TTC549 (cell line): ENCODE measurements at regions not wholly inside any gene's neighbourhood (a gene's known extent, or its start where the extent isn't known, plus 50 kb on each side); places are given as distances from the start of the nearest gene placed in this dataset.
"Not testable (repeated sequence)": the region's sequence is repeated elsewhere in the genome, so short reads cannot be mapped to it uniquely, and the experiment has no call there.

ENCODE experiments used
- FAIRE-seq: peaks from 2 replicates; lab custom pipeline; 2012; peaks lifted over from hg19 to GRCh38; lab: Jason Lieb, UNC

DNA sequence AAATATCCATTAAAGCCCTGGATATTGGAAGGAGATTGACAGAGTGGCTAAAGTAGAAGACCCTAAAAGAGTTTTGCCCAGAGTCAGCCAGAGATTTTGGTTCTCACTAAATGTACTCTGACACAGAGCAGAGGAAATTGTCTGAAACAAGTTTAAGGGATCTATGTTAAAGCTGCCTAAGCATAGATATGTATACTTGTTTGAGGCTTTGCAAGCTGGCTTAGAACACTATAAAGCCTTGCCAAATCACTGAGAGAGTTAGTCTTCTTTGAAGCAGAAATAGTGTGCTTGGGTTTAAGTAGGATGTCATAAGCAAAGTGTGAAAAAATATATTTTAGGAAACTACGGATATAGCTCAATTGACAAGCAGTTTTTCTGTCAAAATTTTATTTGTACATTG, 653.5 kb downstream of the FSCB start:
- no peak for FAIRE-seq

DNA sequence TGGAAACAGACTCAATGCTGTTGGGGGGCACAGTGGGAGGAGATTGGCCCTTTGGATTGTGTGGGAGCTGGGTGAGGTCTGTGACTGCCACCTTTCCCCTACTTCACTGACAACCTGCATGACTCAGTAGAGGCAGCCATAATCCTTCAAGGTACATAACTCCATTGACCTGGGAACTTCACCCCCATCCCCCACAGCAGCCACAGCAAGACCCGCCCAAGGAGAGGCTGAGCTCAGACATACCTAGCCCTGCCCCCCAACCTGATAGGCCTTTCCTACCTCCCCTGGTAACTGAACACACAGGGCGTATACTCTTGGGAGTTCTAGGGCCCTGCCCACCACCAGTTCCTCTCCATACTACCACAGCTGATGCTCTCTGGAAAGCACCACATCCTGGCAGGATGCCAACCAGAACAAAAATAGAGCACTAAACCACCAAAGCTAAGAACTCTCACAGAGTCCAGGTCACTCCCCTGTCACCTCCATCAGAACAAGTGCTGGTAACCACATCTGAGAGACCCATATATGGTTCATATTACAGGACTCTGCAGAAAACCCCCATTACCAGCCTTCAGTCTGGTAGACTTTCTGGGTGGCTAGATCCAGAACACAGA, 703.9 kb downstream of the FSCB start:
- FAIRE-seq: no peak

DNA sequence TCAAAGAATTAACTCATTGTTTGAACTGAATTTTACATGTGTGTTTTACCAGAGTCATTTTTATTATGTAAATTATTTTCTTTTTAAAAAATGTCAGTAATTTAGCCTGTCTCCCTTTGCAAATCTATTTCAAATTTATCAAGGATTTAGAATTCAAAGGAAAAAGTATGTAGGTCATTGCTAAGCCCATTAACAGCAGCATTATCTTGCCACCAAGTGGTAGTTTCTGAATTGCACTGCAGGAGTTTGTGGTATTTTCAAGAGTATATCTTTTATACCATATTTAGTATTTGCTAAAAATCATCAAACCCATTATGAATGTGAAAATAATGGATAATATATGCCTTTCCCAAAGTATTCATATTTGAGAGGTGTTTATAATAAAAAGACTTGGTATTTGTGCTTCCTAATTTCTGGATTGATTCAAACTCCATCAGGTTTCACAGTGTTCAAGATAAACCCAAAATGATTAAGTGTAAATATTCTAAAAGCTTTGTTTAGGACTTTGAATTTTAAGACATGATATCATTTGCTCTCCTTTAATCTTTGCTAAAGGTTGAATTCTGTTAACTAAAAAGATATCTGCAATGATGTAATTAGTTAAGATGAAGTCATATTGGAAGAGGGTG, 711.4 kb downstream of the FSCB start:
- FAIRE-seq: no peak

DNA sequence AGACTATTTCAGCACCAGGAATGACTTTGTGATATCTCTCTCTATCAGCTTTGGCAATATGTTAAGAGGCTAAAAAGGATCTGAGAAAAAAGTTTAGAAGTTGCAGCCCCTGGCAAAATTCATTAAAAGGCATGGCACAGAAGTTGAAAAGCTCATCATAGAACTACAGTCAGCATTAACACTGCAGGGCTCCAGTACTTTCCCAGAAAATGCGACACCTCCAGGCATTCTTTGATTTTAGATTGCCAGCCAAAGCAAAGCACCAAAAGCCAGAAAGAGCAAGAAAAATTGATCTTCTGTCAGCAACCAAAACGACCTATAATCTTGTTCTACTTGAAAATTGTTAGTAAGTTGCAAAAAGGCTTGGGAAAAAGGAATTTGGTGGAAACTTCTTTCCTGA, 713.5 kb downstream of the FSCB start:
- FAIRE-seq: no peak

DNA sequence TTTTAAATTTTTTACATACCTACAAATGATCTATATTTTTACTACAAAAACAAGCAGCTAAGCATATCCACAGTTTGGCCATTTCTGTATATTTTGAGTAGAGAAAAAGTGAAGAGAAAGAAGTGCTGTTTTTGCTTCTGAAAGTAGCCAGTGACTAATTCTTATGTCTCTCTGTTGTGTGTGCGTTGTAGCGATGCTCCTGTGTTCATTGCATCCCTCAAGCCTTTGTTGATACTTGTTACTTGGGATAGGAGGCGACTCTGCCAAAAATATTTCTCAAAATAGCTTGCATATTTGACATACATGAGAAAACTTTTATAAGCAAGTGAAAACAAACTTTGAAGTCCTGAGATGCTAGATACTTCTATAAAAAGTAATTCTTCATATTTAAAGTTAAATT, 714.1 kb downstream of the FSCB start:
- no peak for FAIRE-seq

DNA sequence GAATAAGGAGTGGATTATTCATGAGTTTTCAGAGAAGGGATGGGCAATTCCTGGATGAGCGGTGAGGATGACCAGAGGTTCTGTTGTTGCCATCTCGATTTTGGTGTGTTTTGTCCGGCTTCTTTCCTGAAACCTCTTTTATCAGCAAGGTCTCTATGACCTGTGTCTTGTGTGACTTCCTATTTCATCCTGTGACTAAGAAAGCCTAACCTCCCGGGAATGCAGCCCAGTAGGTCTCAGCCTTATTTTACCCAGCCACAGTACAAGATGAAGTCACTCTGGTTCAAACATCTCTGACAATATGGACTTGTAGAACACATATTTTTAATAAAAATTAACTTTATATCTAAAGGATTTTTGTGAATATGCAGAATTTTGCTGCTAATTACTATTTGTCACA, 716.4 kb downstream of the FSCB start:
- no peak for FAIRE-seq

DNA sequence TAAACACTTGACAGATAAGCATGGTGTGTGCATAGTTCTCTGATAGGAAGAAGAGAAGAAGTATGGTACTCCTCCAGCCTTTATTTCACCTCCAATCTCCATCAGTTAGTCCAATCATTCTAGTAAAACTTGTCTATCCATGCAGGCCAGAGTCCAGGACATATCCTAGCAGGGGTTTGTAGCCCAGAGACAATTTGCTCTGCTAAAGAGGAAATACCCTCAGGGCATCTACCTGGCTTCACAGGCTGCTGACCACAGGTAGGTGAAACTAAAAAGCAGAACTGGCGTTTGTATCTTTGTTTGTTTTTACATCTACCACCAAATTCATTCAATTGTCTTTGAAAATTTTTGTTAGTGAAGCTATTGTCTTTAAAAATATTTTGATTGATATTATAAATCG, 717.6 kb downstream of the FSCB start:
- no peak for FAIRE-seq

DNA sequence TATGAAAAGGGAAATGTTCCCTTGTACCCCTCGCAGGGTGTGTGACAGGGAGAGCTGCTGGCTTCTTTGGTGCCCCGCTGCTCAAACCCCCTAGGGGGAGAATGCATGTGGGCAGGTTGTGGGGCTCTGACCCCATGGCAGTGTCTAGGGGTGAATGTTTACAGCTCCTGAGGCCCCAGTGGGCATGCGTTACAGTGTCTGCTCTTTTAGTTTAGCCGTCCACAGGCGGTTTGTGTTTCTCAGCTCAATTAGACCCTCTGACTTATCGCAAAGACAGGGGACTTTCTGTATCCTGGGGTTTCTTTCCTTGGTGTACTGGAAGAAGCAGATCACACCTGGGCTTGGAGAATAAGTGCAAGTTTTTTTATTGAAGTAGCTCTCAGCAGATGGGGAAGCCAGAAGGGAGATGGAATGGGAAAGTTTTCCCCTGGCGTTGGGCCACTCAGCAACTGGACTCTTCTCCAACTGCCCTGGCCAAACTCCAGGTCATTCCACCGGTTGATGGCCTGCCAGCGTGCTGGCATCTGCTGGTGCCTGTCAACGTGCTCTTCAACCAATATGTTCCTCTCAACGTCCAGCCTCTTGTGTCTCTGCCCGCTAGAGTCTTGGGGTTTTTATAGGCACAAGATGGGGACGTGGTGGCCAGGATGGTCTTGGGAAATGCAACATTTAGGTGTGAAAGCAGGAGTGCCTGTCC, 720.9 kb downstream of the FSCB start:
- no peak for FAIRE-seq

DNA sequence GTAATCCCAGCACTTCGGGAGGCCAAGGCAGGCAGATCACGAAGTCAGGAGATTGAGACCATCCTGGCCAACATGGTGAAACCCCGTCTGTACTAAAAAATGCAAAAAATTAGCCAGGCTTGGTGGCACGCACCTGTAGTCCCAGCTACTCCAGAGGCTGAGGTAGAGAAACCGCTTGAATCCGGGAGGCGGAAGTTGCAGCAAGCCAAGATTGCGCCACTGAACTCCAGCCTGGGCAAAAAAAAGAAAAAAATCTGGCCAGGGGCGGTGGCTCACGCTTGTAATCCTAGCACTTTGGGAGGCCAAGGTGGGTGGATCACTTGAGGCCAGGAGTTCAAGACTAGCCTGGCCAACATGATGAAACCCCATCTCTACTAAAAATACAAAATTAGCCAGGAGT, 722.7 kb downstream of the FSCB start:
- not testable (repeated sequence) for FAIRE-seq

DNA sequence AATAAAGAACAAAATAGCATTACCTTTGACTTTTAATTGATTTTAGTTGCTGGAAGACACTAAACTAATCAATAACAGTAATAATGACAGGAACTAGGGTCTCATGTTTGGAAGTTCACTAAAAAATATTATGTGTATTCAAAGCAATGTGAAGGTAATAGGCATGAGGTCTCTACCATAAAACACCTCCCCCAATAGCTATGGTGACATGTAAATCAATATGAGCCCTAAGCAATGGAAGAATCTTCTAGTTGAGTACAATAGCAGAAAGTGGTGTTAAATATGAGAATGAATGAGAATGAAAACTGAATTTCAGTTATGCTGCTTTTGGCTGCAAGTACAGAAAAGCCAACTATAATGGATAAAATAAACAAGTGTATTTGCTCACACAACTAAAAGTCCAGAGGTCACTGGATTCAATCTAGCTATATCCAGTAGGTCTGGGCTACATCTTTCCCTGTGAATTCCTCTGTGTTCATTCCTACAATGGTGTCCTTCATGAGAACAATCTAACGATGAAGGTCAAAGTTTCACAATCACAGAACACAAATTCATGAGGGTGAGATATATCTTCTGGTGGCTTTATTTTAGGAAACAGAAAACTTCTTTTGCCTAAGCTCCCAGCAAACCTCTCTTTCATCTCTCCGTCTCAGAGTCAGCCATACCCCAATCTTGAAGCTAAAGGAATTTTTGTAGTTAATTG, 728.0 kb downstream of the FSCB start:
- FAIRE-seq: no peak

DNA sequence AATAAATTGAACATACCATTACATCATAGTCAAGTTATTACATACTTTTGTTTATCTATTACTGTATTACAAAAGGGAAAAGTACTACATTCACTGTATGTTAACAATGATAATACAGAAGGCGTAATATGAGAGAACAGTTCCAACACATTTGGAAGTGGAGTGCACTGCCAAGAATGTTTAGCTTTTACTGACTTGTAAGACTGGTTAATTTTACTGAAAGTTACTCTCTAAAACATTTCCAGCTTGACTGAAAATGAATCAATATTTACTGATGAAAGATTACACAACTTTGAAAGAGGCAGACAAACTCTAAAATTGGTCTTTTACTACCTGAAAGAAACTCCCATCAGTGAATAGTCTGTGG, 728.5 kb downstream of the FSCB start:
- FAIRE-seq: no peak

DNA sequence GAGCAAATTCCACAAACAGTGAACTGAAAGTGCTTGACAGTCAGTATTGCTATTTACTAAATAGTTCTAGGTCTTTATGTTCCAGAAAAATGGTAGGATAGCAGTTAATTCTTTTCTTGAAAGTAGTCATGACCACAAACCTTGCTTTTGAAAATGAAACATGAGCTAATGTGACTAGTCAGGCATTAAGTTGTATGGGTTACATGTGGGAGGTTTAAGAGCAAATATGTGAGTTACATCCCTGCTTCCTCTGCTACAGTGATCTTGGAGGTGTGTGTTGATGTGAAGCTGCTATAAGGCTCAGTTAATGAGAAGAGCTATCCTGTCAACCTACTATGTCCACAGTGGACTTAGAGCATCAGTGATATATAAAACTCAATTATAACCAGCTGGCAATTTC, 741.6 kb downstream of the FSCB start:
- no peak for FAIRE-seq

DNA sequence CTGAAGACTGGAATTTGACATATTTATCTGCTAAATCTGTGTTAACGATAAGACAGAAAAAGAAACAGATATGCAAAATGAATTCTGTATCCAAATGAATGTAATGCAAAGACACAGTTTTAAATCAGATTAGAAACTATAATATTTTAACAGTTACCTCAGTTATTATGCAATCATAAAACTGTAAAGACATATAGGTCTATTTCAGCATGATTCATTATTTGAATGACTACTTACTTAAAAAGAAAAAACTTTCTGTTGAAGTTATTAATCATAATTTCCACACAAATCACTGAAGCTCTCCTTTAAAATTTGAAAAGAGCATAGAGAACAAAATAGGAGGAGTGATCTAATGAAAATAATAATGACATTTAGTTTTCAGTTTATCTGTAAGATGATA, 742.6 kb downstream of the FSCB start:
- FAIRE-seq: no peak

DNA sequence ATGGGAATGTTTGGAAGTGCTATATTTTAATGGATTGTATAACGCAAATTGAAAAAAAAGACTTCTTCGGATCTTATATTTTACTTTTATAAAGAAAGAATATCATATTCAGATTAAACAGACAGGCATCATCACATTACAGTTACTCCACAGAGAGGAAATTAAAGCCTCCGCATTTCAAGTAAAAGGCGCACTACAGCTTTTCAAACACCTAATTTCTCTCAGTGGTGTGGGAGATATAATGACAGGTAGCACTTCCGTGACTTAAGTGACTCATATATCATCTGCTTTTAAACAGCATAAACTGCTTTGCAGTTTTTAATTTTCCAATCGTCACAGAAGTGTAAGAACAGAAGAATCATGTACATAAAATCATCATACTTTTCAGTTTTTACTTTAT, 751.4 kb downstream of the FSCB start:
- no peak for FAIRE-seq

DNA sequence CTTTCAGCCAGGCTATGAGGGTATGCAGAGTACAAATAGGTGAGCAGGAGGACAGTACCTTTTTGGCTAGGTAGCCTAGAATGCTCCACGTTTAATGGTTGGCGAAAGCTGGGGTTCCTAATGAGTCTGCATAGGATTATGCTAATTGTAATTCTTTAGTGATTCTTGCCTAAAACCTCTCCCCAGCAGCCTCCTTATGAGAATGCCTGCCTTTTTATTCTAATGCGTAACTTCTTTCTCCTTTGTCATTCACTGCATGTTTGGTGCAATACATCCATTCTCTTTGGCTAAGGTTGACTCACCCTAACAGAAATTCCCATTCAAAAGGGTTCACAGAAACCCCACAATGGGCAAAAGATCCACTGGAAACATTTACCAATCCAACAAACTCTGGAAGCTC, 752.2 kb downstream of the FSCB start:
- no peak for FAIRE-seq

DNA sequence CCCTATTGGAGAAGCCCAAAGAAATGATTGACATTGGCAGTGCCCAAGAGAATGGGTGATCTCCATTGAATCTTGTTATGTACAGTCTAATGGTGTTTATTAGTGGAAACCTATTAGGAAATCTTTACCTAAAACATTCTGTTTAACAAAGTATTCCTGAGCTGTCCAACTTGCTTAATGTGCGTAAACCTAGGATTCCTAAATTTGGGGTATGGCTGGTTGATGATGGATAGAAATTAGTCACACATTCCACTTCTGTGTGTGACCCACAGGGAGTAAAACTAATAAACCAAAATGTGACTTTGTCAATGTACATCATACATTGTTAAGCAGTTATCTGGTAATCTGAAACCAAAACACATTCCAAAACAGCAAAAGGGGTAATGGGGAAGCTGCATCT, 761.3 kb downstream of the FSCB start:
- FAIRE-seq: no peak

DNA sequence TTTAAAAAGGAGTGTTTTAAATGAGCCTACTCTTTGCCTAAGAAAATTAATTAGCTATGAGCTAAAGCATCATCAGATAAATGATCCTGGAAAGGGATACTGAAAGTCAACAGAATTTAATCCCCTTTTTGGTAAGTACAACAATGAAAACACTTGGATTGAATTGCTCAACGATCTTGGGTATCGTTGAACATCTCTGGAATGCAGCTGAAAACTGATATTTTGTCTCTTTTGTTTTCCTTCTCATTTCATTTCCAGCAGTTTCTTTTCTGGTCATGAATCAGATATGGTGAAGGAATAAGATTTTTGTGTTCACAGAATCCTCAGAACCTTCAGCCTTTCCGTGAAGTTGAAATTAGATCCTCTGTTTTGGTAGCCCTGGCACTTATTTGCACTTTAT, 771.2 kb downstream of the FSCB start:
- no peak for FAIRE-seq

DNA sequence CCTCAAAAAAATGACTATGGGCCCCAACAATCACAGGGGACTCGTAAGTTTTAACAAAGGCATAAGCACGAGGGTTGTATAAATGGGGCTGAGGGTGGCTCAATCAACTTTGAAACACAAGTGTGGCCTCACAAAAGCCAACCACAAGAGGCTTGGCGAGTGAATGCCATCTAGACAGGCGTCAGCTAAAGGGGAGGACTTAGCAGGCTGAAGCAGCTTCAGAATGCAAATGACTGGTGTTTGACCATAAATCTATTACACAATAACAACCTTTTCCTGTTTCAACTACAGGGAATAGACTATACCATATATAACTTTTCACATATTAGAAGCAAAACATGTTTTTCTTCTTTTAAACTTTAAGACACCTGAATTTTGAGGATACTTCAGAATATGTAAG, 777.9 kb downstream of the FSCB start:
- no peak for FAIRE-seq

DNA sequence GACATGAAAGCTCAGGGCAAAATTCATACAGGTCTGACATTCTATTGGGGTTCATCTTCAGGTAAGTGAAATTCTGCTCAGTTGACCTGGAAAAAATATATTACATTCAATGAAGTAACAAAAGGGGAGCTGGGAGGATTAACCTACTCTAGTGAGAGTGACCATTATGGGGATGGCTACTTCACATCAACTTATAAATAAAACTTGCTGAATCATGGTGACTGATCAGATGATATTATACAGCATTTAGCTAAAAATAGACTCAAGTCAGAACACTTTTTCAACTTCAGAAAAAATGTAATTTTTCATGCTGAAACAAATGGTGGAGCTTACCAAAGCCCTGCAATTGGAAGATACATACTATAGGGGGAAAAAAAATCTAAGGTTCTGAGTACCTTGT, 800.2 kb downstream of the FSCB start:
- no peak for FAIRE-seq

DNA sequence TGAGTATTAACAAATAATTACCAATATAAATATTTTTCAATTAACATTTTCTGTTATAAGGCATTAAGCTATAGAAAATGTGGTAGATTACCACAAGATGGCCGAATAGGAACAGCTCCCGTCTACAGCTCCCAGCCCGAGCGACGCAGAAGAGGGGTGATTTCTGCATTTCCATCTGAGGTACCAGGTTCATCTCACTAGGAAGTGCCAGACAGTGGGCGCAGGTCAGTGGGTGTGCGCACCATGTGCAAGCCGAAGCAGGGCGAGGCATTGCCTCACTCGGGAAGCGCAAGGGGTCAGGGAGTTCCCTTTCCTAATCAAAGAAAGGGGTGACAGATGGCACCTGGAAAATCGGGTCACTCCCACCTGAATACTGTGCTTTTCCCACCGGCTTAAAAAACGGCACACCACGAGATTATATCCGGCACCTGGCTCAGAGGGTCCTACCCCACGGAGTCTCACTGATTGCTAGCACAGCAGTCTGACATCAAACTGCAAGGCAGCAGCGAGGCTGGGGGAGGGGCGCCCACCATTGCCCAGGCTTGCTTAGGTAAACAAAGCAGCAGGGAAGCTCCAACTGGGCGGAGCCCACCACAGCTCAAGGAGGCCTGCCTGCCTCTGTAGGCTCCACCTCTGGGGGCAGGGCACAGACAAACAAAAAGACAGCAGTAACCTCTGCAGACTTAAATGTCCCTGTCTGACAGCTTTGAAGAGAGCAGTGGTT, 808.4 kb downstream of the FSCB start:
- not testable (repeated sequence) for FAIRE-seq

DNA sequence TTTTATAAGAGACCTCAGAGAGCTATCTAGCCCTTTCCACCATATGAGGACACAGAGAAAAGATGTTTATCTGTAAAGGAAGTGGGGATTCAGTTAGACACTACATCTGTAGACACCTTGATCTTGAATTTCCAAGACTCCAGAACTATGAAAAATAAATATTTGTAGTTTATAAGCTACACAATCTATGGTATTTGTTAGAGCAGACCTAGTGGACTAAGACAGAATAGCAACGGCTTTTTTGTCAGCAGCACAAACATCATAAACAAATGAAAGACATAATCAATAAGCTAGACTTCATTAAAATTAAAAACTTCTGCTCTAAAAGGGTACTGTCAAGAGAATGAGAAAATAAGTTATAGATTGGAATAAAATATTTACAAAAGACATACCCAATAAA, 810.1 kb downstream of the FSCB start:
- no peak for FAIRE-seq

DNA sequence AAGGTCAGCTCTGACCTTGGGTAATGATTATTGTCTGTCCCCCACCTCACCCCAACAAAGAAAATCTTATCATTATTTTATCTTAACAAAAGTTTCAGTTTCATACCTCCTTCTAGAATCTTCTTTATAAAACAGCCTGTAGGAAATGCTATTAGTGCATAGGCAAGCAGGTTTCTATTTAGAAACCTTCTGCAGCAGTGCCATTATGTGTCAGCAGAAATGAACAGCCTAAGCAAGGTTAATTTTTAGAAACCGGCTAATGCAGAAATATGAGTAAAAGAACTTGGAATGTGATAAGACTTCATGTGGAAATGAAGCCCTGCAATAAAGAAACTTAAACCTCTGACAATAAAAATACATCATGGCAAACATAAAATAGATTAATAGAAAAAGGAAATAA, 814.4 kb downstream of the FSCB start:
- no peak for FAIRE-seq

DNA sequence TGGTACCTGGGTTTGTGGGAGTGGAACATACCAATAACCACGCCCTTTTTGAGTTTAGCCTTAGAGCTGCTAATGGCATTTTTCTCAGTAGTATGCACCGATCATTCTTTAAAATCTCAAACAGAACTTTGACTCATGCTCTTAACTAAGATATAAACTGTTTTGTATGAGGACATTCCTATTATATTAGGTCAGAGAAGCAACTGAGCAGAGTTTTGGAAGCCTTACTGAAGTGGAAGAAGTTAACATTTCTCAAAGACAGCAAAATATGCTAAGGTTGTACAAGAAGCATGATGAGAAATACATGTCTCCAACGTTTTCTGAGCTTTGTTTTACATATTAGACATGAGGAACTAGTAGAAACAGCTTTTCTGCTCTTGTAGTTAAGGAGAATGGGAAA, 819.2 kb downstream of the FSCB start:
- no peak for FAIRE-seq
